Activated naive CD8-positive, alpha-beta T cell treated with anti-CD3 and anti-CD28 coated beads, Interleukin-2, amount 50 U/mL, for 24 hours (primary cell): ENCODE measurements at regions not wholly inside any gene's neighbourhood (a gene's known extent, or its start where the extent isn't known, plus 50 kb on each side); places are given as distances from the start of the nearest gene placed in this dataset.

ENCODE experiments used
- ATAC-seq: fragments of 150-1000 bp; cut with Tn5 transposase; one replicate; pipeline ENCODE4 v1.10.0; 2021
- DNase-seq: peaks from one replicate; pipeline ENCODE4 v3.0.0; 2021
- H3K27ac Mint-ChIP-seq: one replicate; pipeline ENCODE4 v1.8.0; 2021; ENCODE audit warnings: mild to moderate bottlenecking, mixed read lengths
- H3K27me3 Mint-ChIP-seq: one replicate; pipeline ENCODE4 v1.8.0; 2021; ENCODE audit warnings: mixed read lengths
- H3K36me3 Mint-ChIP-seq: one replicate; pipeline ENCODE4 v1.8.0; 2021; ENCODE audit warnings: low read depth, mixed read lengths
- H3K4me1 Mint-ChIP-seq: one replicate; pipeline ENCODE4 v1.8.0; 2021; ENCODE audit warnings: mixed read lengths
- H3K4me3 Mint-ChIP-seq: one replicate; pipeline ENCODE4 v1.8.0; 2021; ENCODE audit warnings: mild to moderate bottlenecking, moderate library complexity, mixed read lengths
- H3K9me3 Mint-ChIP-seq: one replicate; pipeline ENCODE4 v1.8.0; 2021; ENCODE audit warnings: mixed read lengths

DNA sequence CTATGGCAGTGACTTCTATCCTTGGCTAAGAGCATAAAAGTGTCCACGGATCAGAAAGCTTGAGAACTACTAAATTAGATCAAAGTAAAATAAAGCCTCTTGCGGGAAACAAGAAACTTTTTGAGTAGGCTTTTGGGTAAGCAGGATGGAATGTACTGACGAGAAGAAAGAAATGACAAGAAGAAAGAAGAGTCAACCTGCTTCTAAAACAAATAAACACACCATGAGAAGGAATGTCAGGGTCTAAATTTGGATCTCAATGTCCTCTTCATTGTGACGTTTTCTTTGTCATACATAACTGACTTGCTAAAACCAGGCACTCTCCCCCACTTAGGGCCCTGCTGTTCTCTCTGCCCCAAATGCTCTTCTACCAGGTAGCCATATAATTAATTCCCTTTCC, 290.1 kb upstream of the PTGER4 start:
- no peak for ATAC-seq
- no peak overlapping the region for H3K4me3 Mint-ChIP-seq
- no peaks in the 10 kb centered on the region for H3K27me3 Mint-ChIP-seq
- H3K9me3 Mint-ChIP-seq = no peaks in the 10 kb centered on the region
- H3K27ac Mint-ChIP-seq = peak overlapping the region; percentile 4
- H3K4me1 Mint-ChIP-seq = peaks cover 50% of the 10 kb centered on the region
- DNase-seq = no peak
- H3K36me3 Mint-ChIP-seq = peaks cover 3% of the 10 kb centered on the region

DNA sequence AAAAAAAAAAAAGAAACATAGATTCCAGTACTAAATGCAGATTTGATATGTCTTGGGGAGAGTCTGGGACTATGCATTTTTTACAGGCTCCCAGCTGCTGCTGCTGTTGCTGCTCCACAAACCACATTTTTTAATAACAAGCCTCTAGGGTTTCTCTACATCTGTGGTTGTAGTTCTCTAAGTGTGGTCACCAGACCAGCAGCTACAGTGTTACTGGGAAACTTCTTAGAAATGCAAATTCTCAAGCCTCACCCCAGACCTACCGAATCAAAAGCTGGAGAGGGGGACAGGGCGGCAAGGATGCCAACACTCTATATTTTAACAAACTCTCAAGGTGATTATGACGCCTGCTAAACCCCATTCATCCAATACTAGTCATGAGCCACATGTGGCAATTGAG, 293.4 kb upstream of the PTGER4 start:
- Mint-ChIP-seq H3K27ac (peak overlapping the region; percentile 94), H3K36me3 (peaks cover 3% of the 10 kb centered on the region), H3K9me3 (no peaks in the 10 kb centered on the region), H3K4me1 (peaks cover 82% of the 10 kb centered on the region), H3K4me3 (no peak overlapping the region), H3K27me3 (no peaks in the 10 kb centered on the region)
- DNase-seq = no peak
- ATAC-seq = peak; percentile 25

DNA sequence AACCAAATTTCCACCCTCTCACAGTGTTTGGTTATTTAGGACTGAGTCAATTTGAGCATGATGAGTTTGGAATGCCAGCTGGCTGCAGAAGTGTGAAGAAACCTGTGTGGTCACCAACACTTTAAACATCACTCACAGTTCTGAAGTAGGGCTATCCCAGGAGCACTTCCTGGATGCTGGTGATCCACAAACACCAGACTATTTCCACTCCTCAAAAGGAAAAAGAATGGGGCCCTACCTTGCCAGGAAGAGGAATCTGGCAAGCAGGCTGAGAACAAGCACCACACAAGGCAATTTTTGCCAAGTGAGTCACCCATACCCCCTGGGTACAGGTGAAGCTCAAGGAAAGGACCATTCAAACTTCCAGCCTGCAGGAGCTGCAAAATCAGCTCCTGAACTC, 294.2 kb upstream of the PTGER4 start:
- DNase-seq (no peak), ATAC-seq (no peak)
- Mint-ChIP-seq H3K36me3 (peaks cover 7% of the 10 kb centered on the region), H3K27ac (peak overlapping the region; percentile 94), H3K4me3 (no peak overlapping the region), H3K9me3 (no peaks in the 10 kb centered on the region), H3K4me1 (peaks cover 88% of the 10 kb centered on the region), H3K27me3 (no peaks in the 10 kb centered on the region)

DNA sequence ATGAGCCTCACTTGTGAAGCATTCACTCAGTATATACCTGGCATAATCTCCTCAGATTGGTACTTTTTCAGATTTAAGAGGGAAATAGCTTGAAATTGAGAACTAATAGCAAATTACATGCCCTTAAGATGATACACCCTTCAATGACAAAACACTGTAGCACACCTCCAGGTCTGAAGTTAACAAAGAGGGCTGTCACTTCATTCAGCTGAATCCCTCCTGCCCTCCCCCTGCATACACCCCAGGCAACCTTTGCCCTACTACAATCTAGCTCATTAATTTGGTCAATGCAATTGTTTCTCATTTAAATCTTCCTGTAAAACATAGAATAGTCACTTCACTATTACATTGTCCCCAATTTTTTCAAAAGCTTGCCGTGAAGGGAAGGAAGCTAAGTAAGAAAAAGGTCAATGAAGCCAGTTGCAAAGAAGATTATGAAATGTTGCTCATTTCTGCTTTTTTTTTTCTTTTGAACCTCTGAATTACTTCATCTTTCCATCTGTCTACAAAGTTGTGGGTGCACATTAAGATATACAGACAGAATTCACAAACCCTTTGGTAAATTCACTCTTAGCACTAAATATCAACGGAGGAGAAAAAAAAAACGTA, 294.8 kb upstream of the PTGER4 start:
- peak overlapping the region; percentile 94 for H3K27ac Mint-ChIP-seq
- H3K27me3 Mint-ChIP-seq = no peaks in the 10 kb centered on the region
- DNase-seq (no peak), ATAC-seq (no peak)
- H3K36me3 Mint-ChIP-seq = peaks cover 8% of the 10 kb centered on the region
- H3K9me3 Mint-ChIP-seq = no peaks in the 10 kb centered on the region
- peak overlapping the region; percentile 22 for H3K4me3 Mint-ChIP-seq
- peaks cover 85% of the 10 kb centered on the region for H3K4me1 Mint-ChIP-seq

DNA sequence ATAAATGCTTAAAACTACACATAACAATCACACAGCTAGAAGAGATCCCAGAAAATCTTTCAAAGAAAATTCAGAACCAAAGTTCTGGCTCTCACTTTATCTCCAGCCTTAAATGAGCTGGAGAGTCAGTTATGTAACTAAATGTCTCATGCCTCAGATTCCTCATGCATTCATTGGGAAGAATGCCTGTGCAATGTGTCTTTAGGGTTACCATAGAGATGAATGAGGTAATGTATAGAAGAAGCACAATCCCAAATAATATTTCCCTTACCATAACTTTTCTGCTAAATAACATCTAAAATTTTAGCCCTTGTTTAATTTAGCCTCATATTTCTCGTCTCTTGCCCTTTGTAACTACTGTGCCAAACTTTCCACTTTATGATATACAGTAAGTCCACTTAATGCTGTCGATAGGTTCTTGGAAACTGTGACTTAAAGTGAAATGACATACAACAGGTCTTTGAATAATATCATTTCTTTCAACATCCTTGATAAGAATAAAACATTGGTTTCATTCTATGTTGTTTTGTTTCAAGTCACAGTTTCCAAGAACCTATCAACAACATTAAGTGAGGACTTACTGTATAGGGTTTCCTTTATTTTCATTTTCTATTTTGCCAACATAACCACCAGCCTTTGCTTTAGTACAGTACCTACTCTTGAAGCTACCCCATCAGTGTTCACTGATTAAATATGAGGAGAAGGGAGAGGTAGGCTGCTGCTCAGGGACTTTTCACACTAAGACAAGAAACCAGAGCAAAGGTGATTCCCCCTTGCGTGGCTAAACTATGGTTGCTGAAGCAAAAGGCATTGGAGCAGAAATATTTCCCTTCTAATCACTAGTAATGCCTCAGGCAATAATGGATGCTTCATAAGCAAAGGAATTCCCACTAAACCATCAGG, 295.7 kb upstream of the PTGER4 start:
- Mint-ChIP-seq H3K36me3 (peaks cover 8% of the 10 kb centered on the region), H3K4me3 (peak overlapping the region; percentile 64), H3K9me3 (no peaks in the 10 kb centered on the region), H3K27ac (peak overlapping the region; percentile 94), H3K27me3 (no peaks in the 10 kb centered on the region), H3K4me1 (peaks cover 86% of the 10 kb centered on the region)
- DNase-seq (no peak), ATAC-seq (peak; percentile 90)

DNA sequence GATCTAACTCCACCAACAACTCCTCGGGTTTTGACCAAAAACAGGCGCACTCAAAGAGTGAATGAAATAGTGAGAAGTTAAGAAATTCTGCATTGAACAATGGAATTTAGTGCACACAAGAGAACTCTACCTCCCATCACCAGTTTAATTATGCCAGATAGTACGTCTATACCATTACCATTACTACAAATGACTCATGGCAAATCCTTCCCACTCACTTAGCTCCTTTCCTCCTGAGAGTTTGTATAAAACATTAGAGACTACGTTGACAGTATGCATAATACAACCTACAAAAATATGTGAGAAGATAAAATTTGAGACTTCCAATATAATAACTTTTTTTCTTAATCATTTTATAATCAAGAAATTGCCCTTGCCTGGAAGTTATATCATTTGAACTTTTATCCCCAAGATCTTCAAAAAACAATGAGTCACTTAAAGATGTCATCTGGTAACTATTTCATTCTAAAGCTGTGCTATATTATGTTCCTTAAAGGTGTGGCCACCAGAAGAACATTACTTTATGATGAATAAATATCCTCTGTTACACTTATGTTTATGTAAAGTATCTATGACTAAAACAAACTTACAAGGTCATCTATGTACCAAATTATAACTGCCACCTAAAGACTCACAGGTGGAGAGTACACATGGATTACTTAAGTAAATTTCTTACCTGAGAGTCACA, 297.9 kb upstream of the PTGER4 start:
- Mint-ChIP-seq H3K36me3 (peaks cover 6% of the 10 kb centered on the region), H3K4me3 (no peak overlapping the region), H3K9me3 (no peaks in the 10 kb centered on the region), H3K4me1 (peaks cover 89% of the 10 kb centered on the region), H3K27me3 (no peaks in the 10 kb centered on the region), H3K27ac (peak overlapping the region; percentile 57)
- ATAC-seq (peak; percentile 22), DNase-seq (no peak)

DNA sequence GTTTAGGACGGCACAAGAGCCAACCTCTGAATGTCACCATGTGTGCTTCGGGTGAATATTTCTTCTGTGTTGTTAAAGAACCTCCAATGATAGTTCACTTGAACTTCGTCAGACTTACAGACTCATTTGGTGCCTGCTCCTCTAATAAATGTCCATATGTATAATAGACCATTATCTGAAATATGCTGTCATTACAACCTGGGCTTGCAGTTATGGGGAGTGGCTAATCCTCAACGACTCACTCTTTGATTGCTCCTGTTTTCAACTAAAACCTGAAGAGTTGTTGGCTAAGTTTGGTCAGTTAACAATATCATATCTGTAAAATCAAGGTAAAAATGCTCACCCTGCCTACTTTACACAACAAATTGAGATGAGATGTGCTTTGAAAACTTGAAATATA, 298.7 kb upstream of the PTGER4 start:
- Mint-ChIP-seq H3K36me3 (peaks cover 6% of the 10 kb centered on the region), H3K4me1 (peaks cover 84% of the 10 kb centered on the region), H3K9me3 (no peaks in the 10 kb centered on the region), H3K27me3 (no peaks in the 10 kb centered on the region), H3K27ac (no peak overlapping the region), H3K4me3 (no peak overlapping the region)
- no peak for ATAC-seq
- no peak for DNase-seq

DNA sequence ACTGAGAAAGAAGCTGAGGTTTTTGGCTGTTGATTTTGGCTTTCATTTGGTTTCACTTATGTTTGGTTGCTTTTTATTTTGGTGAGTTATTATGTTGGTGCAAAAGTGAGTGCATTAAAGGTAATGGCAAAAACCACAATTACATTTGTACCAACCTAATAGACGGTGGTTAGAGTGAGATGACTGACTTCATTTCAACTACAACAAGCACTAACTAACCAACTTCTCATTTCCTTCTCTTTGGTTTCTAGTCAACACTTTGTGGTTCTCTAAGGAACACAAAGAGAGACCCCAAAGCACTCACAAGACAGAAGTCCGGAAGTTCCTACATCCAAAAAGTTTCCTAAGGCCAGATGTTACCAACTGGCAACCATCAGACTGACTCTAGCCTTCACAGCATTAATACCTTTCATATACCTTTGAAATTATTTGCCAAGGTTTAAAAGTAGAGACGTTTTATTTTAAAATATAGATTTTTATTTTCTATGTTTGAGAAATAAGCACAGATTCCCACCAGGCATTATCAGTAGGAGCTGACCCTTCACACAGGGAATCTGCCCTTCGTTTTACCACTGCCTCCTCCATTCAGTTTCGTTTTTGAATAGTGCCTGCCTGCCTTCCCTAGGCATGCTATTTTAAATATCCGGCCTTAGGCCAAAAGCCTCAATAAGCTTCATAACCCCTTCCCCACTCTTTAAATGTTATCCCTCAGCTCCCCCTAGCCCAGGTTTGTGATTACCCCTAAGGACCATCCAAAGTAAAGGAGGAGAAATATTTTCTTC, 301.1 kb upstream of the PTGER4 start:
- peaks cover 6% of the 10 kb centered on the region for H3K36me3 Mint-ChIP-seq
- DNase-seq (no peak), ATAC-seq (peak; percentile 45)
- peak overlapping the region; percentile 78 for H3K27ac Mint-ChIP-seq
- no peaks in the 10 kb centered on the region for H3K9me3 Mint-ChIP-seq
- H3K4me1 Mint-ChIP-seq = peaks cover 60% of the 10 kb centered on the region
- H3K4me3 Mint-ChIP-seq = peak overlapping the region; percentile 29
- H3K27me3 Mint-ChIP-seq = no peaks in the 10 kb centered on the region

DNA sequence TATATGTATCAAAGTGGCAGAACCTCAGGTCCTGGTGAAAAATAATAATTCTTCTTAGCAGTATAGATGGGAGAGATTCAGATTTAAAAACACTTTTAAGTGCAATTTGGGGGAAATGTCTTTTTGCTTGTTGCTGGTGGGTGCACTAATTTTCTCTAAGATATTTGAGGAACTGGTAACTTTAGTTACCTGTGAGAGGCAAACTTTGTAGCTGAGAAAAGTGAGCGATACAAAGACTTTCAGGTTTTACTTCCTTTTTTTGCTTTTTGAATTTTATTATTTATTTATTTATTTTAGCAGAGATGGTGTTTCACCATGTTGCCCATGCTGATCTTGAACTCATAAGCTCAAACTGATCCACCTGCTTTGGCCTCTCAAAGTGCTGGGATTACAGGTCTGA, 303.1 kb upstream of the PTGER4 start:
- Mint-ChIP-seq H3K4me1 (peaks cover 41% of the 10 kb centered on the region), H3K27me3 (no peaks in the 10 kb centered on the region), H3K36me3 (peaks cover 6% of the 10 kb centered on the region), H3K9me3 (no peaks in the 10 kb centered on the region), H3K4me3 (no peak overlapping the region), H3K27ac (no peak overlapping the region)
- ATAC-seq = no peak
- no peak for DNase-seq

DNA sequence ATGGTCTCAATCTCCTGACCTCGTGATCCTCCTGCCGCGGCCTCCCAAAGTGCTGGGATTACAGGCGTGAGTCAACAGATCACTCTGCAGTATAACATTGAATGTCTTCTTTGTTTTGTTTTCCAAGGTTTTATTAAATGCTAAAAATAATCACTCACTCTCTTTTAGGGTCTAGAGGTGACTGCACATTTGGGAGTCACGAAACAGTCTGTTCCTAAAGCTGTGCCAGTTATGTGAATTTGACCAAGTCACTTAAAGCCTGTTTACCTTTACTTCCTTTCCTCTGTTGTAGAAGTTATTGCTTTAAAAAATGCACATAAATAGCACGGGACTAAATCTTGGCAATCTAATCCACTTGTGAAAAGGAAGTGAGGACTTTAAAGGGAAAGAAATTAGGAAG, 304.9 kb upstream of the PTGER4 start:
- no peak overlapping the region for H3K27ac Mint-ChIP-seq
- no peak overlapping the region for H3K4me3 Mint-ChIP-seq
- H3K27me3 Mint-ChIP-seq = no peaks in the 10 kb centered on the region
- ATAC-seq (no peak), DNase-seq (no peak)
- H3K36me3 Mint-ChIP-seq = peaks cover 2% of the 10 kb centered on the region
- H3K4me1 Mint-ChIP-seq = peaks cover 28% of the 10 kb centered on the region
- H3K9me3 Mint-ChIP-seq = peaks cover 7% of the 10 kb centered on the region

DNA sequence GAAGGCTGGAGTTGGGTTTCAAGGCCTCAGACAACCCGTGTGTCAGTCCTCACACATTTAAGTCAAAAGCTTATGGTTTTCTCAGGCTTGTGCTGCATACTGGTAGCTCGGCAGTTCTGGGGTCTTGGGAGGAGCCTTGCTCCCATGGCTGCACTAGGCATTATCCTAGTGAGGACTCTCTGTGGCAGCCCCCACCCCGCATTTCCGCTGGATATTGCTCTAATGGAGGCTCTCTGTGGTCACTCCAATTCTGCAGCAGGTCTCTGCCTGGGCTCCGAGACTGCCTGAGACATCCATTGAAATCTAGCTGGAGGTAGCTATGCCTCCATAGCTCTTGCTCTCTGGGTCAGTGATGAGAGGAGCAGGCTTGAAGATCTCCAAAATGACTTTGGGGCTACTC, 311.5 kb upstream of the PTGER4 start:
- Mint-ChIP-seq H3K36me3 (peaks cover 4% of the 10 kb centered on the region), H3K4me3 (no peak overlapping the region), H3K4me1 (peaks cover 14% of the 10 kb centered on the region), H3K27ac (no peak overlapping the region), H3K27me3 (no peaks in the 10 kb centered on the region), H3K9me3 (peaks cover 16% of the 10 kb centered on the region)
- DNase-seq (no peak), ATAC-seq (no peak)

DNA sequence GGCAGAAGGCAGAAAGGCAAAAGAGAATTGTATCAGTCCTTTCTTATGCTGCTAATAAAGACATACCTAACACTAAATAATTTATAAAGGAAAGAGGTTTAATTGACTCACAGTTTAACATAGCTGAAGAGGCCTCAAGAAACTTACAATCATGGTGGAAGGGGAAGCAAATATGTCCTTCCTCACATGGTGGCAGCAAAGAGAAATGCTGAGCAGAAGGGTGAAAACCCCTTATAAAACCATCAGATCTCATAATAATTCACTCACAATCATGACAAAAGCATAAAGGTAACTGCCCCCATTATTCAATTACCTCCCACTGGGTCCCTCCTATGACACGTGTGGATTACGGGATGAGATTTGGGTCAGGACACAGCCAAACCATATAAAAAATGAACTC, 312.5 kb upstream of the PTGER4 start:
- H3K36me3 Mint-ChIP-seq = peaks cover 4% of the 10 kb centered on the region
- no peaks in the 10 kb centered on the region for H3K27me3 Mint-ChIP-seq
- no peak for ATAC-seq
- DNase-seq = no peak
- peaks cover 23% of the 10 kb centered on the region for H3K9me3 Mint-ChIP-seq
- no peak overlapping the region for H3K27ac Mint-ChIP-seq
- no peak overlapping the region for H3K4me3 Mint-ChIP-seq
- H3K4me1 Mint-ChIP-seq = peaks cover 14% of the 10 kb centered on the region

DNA sequence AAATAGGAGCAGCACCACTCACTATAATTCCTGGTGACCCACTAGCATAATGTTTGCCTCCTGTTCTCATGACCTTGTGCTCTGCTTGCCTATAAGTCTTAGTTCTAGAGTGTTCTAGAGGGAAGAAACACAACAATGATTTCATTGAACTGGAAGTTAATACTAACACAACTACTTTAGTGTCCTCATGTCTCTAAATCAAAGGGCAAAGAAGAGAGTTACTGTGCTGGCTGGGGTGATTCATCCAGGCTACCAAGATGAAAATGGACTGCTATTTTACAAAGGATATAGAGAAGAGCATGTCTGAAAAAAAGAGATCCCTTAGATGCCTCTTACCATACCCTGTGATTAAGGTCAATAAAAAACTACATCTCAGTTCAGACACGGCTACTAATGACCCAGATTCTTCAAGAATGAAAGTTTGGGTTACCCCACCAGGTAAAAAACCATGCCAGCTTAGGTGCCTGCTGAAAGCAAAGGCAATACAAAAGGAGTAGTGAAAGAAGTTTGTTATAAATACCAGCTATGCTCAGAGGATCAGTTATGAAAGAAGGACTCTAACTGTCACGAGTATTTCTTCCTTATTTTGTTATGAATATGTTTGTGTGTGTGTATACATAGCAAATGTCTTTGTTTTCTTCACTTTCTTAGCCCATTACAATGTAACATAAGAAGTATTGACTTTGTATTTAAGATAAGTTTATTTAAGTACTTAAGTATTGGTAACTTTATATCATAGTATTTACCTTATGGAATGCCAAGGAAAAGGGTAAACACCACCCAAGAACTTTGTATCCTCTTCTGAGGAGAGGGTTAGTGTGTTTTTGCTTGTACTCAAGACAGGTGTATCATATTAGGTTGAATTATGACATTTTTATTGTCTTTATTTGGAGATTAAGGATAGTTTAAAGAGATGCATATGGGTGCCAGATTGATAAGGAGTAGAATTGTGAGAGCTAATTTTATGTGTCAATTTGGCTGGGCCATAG, 314.1 kb upstream of the PTGER4 start:
- H3K4me3 Mint-ChIP-seq = no peak overlapping the region
- H3K36me3 Mint-ChIP-seq = peaks cover 4% of the 10 kb centered on the region
- peaks cover 18% of the 10 kb centered on the region for H3K9me3 Mint-ChIP-seq
- H3K27ac Mint-ChIP-seq = no peak overlapping the region
- no peak for ATAC-seq
- DNase-seq = no peak
- no peaks in the 10 kb centered on the region for H3K27me3 Mint-ChIP-seq
- H3K4me1 Mint-ChIP-seq = peaks cover 17% of the 10 kb centered on the region
